ENCODE measurements at regions not wholly inside any gene's neighbourhood (a gene's known extent, or its start where the extent isn't known, plus 50 kb on each side); places are given as distances from the start of the nearest gene placed in this dataset.

DNA sequence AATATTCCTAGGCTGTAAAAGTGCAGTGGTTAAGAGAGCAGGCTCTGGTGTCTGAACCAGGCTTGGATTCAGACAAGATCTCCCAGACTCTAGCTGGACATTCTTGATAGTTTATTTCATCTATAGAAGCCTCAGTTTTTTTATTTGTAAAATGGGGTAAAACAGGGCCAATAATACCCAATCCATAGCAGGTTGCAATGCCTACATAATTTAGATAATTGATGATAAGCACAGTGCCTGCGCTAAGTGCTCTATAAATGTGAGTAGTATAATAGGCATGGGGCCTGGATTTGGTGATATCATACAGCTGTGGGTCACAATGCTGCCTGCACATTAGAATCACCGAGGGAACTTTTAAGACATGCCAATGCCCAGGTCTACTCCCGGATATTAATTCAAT lies 603.5 kb downstream of the ISL1 start:
- no peak for TF ChIP-seq EZH2phosphoT487 (IDR thresholded peaks at IDR 0.05; ENCODE audit: borderline replicate concordance)
- TF ChIP-seq, protein P1, sequence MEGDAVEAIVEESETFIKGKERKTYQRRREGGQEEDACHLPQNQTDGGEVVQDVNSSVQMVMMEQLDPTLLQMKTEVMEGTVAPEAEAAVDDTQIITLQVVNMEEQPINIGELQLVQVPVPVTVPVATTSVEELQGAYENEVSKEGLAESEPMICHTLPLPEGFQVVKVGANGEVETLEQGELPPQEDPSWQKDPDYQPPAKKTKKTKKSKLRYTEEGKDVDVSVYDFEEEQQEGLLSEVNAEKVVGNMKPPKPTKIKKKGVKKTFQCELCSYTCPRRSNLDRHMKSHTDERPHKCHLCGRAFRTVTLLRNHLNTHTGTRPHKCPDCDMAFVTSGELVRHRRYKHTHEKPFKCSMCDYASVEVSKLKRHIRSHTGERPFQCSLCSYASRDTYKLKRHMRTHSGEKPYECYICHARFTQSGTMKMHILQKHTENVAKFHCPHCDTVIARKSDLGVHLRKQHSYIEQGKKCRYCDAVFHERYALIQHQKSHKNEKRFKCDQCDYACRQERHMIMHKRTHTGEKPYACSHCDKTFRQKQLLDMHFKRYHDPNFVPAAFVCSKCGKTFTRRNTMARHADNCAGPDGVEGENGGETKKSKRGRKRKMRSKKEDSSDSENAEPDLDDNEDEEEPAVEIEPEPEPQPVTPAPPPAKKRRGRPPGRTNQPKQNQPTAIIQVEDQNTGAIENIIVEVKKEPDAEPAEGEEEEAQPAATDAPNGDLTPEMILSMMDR (conservative IDR thresholded peaks at IDR 0.05; ENCODE audit: low read length) = no peak
- H3K79me2 ChIP-seq (ENCODE audit: insufficient read depth, low read length) = no peaks in the 10 kb centered on the region
- no peaks in the 10 kb centered on the region for H3K36me3 ChIP-seq (ENCODE audit: insufficient read depth, low read length)
- no peaks in the 10 kb centered on the region for H4K20me1 ChIP-seq (ENCODE audit: insufficient read depth, low read length, poor library complexity, severe bottlenecking)
- H3F3A ChIP-seq (ENCODE audit: low read depth) = no peaks in the 10 kb centered on the region
- H3K9me3 ChIP-seq (ENCODE audit: insufficient read depth, low read depth, low read length) = no peaks in the 10 kb centered on the region
- no peaks in the 10 kb centered on the region for H3K4me1 ChIP-seq (ENCODE audit: insufficient read depth, low read length, poor library complexity, severe bottlenecking)
- H3K4me2 ChIP-seq (ENCODE audit: low read depth, low read length, poor library complexity, severe bottlenecking) = no peak overlapping the region
- no peaks in the 10 kb centered on the region for H3K27me3 ChIP-seq (ENCODE audit: insufficient read depth, low read length, poor library complexity, severe bottlenecking)
- H2AFZ ChIP-seq (ENCODE audit: low read length) = 0 out of 2 replicates have a peak overlapping the region, but pooled peaks have one; percentile 7
- H3K9me2 ChIP-seq (replicated peaks; ENCODE audit: low read depth, low read length) = no peaks in the 10 kb centered on the region
- no peak overlapping the region for H3K4me3 ChIP-seq (ENCODE audit: low read length, poor library complexity, severe bottlenecking)
- H3K9ac ChIP-seq (ENCODE audit: low read depth, low read length, poor library complexity, severe bottlenecking) = no peak overlapping the region

DNA sequence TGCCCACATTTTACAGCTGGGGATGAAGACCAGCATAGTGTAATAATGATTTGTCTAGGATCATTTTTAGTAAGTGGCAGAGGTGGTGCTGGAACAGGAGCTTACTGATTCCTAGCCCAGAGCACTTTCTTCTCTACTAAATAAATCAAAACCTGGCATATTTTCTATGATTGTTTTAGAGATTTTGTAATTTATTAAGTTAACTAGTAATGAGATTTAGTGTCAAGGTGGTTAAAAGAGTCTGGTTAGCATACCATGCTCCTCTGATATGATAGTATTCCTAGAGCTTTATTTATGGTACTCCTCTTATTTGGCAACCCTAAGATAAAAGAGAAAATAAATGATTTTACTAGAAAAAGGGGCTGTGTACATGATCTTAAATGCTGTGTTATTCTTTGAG lies 604.0 kb downstream of the ISL1 start:
- no peaks in the 10 kb centered on the region for H4K20me1 ChIP-seq (ENCODE audit: insufficient read depth, low read length, poor library complexity, severe bottlenecking)
- no peak overlapping the region for H3K4me3 ChIP-seq (ENCODE audit: low read length, poor library complexity, severe bottlenecking)
- no peaks in the 10 kb centered on the region for H3K4me1 ChIP-seq (ENCODE audit: insufficient read depth, low read length, poor library complexity, severe bottlenecking)
- no peaks in the 10 kb centered on the region for H3K27me3 ChIP-seq (ENCODE audit: insufficient read depth, low read length, poor library complexity, severe bottlenecking)
- no peaks in the 10 kb centered on the region for H3F3A ChIP-seq (ENCODE audit: low read depth)
- no peaks in the 10 kb centered on the region for H3K36me3 ChIP-seq (ENCODE audit: insufficient read depth, low read length)
- no peaks in the 10 kb centered on the region for H3K79me2 ChIP-seq (ENCODE audit: insufficient read depth, low read length)
- H3K9ac ChIP-seq (ENCODE audit: low read depth, low read length, poor library complexity, severe bottlenecking) = no peak overlapping the region
- H3K9me2 ChIP-seq (replicated peaks; ENCODE audit: low read depth, low read length) = no peaks in the 10 kb centered on the region
- H3K4me2 ChIP-seq (ENCODE audit: low read depth, low read length, poor library complexity, severe bottlenecking) = no peak overlapping the region
- no peaks in the 10 kb centered on the region for H3K9me3 ChIP-seq (ENCODE audit: insufficient read depth, low read depth, low read length)
- TF ChIP-seq EZH2phosphoT487 (IDR thresholded peaks at IDR 0.05; ENCODE audit: borderline replicate concordance) = no peak
- TF ChIP-seq, protein P1 (conservative IDR thresholded peaks at IDR 0.05; ENCODE audit: low read length) = no peak
- no peak overlapping the region for H2AFZ ChIP-seq (ENCODE audit: low read length)

DNA sequence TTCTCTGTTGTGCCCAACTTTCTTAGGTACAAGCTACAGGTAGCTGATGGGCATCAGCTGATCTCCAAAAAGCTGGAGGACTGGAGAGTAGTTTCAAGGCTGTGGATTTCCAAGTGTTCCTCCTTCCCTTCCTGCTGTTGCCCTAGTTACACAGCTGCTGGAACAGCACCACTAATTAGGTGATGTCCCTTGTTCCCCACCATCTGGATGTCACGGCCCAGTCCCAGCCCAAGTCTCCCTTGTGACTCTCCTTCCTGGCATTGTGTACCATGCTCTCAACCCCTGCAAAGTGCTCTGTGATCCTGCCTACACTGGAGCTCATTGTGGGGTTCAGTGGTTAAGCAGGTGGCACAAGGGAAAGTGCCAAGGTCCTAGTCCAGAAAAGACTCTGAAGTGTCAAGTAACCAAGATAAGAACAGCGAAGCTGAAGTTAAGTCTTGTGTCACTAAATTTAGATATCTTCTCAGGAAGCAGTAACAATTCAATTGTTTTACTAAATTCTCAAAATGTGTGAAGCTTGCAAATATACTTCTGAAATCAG lies 604.5 kb downstream of the ISL1 start:
- no peaks in the 10 kb centered on the region for H3K79me2 ChIP-seq (ENCODE audit: insufficient read depth, low read length)

More for the DNA sequence above, 604.5 kb downstream of the ISL1 start:
- H3K36me3 ChIP-seq (ENCODE audit: insufficient read depth, low read length) = no peaks in the 10 kb centered on the region
- H3K9me3 ChIP-seq (ENCODE audit: insufficient read depth, low read depth, low read length) = no peaks in the 10 kb centered on the region
- H3K9me2 ChIP-seq (replicated peaks; ENCODE audit: low read depth, low read length) = no peaks in the 10 kb centered on the region
- no peaks in the 10 kb centered on the region for H4K20me1 ChIP-seq (ENCODE audit: insufficient read depth, low read length, poor library complexity, severe bottlenecking)
- H3K4me1 ChIP-seq (ENCODE audit: insufficient read depth, low read length, poor library complexity, severe bottlenecking) = no peaks in the 10 kb centered on the region
- no peaks in the 10 kb centered on the region for H3F3A ChIP-seq (ENCODE audit: low read depth)
- no peak overlapping the region for H2AFZ ChIP-seq (ENCODE audit: low read length)
- no peak for TF ChIP-seq EZH2phosphoT487 (IDR thresholded peaks at IDR 0.05; ENCODE audit: borderline replicate concordance)
- TF ChIP-seq, protein P1 (conservative IDR thresholded peaks at IDR 0.05; ENCODE audit: low read length) = no peak
- H3K27me3 ChIP-seq (ENCODE audit: insufficient read depth, low read length, poor library complexity, severe bottlenecking) = no peaks in the 10 kb centered on the region
- H3K4me2 ChIP-seq (ENCODE audit: low read depth, low read length, poor library complexity, severe bottlenecking) = no peak overlapping the region
- H3K4me3 ChIP-seq (ENCODE audit: low read length, poor library complexity, severe bottlenecking) = no peak overlapping the region
- no peak overlapping the region for H3K9ac ChIP-seq (ENCODE audit: low read depth, low read length, poor library complexity, severe bottlenecking)
